ENCODE measurements at regions not wholly inside any gene's neighbourhood (a gene's known extent, or its start where the extent isn't known, plus 50 kb on each side); places are given as distances from the start of the nearest gene placed in this dataset.
A peak's percentile ranks its signal among the peaks of the same experiment; 100 is the strongest.

- H3K9me3 ChIP-seq: no peaks in the 10 kb centered on the region
- no peak overlapping the region for H3K27ac ChIP-seq
- TF ChIP-seq CTCF (IDR thresholded peaks at IDR 0.05) (no peak), POLR2A (IDR thresholded peaks at IDR 0.05) (no peak)
- DNase-seq: peak; percentile 30
- H3K4me3 ChIP-seq: no peak overlapping the region
- WGBS, 2 donors: 26 to 56% methylated on average over 15 of the region's 15 CpGs
- no peaks in the 10 kb centered on the region for H3K4me1 ChIP-seq
- no peaks in the 10 kb centered on the region for H3K27me3 ChIP-seq
- no peaks in the 10 kb centered on the region for H3K36me3 ChIP-seq (ENCODE audit: low read depth, missing control alignments)
- intact Hi-C loops (cut with DNase I; ENCODE audit: low total_unique reads): no loop called here
These were observed 112.0 kb upstream of the TBL1X start for GRCh38 chrX:9352694-9353411.

DNA sequence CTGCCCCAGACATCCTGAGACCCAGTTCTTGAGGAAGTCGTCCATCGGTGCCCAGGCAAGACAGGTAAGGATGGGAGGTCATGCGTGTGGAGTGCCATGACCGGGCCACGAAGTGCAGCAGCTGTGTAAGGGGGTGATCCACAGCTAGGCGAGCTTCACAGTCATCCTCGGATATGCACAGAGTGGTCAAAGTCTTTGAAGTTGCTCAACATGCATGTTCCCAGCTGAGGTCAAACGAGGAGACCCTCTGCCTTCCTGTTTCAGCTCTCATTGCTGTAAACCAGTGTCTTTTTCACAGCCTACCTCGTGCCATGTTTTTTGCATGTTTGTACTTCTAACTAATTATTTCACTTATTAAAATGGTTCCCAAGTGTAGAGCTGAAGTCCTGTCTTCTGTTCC lies 109.9 kb upstream of the TBL1X start:
- WGBS, 2 donors: 93 to 95% methylated on average over 2 to 9 of the region's 9 CpGs
- TF ChIP-seq CTCF (IDR thresholded peaks at IDR 0.05) (no peak), POLR2A (IDR thresholded peaks at IDR 0.05) (no peak)
- Histone ChIP-seq H3K4me3 (no peak overlapping the region), H3K27ac (no peak overlapping the region), H3K4me1 (no peaks in the 10 kb centered on the region), H3K27me3 (no peaks in the 10 kb centered on the region), H3K36me3 (ENCODE audit: low read depth, missing control alignments) (no peaks in the 10 kb centered on the region), H3K9me3 (no peaks in the 10 kb centered on the region)
- intact Hi-C loops (cut with DNase I; ENCODE audit: low total_unique reads): no loop called here
- no peak for DNase-seq

- DNase-seq: no peak
- 79 to 82% methylated on average over 9 of the region's 9 CpGs for WGBS, 2 donors
- intact Hi-C loops (cut with DNase I; ENCODE audit: low total_unique reads): no loop called here
- H3K36me3 ChIP-seq (ENCODE audit: low read depth, missing control alignments): no peaks in the 10 kb centered on the region
- no peaks in the 10 kb centered on the region for H3K27me3 ChIP-seq
- no peak overlapping the region for H3K4me3 ChIP-seq
- H3K4me1 ChIP-seq: no peaks in the 10 kb centered on the region
- H3K27ac ChIP-seq: no peak overlapping the region
- TF ChIP-seq POLR2A (IDR thresholded peaks at IDR 0.05) (no peak), CTCF (IDR thresholded peaks at IDR 0.05) (no peak)
- H3K9me3 ChIP-seq: no peaks in the 10 kb centered on the region
These were observed 109.1 kb upstream of the TBL1X start for GRCh38 chrX:9355739-9356138.

DNA sequence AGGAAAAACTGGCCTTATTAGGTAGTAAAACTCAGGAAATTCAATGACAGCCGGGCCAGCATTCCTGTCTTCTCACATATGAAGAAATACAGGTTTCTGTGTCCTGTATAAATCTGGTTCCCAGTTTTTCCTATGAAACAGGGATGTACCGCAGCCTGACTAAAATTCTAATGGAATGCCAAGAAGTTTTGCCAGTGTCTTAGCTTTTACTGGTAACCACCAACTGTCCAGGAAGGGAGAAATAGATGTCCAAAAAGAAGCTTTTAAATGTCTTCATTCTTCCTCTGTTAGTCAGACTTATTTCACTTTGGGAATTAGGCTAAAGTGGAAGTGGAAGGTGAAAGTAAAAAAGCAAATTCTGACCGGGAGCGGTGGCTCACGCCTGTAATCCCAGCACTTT lies 108.0 kb upstream of the TBL1X start:
- TF ChIP-seq CTCF (IDR thresholded peaks at IDR 0.05) (no peak), POLR2A (IDR thresholded peaks at IDR 0.05) (no peak)
- no peak for DNase-seq
- Histone ChIP-seq H3K9me3 (no peaks in the 10 kb centered on the region), H3K36me3 (ENCODE audit: low read depth, missing control alignments) (no peaks in the 10 kb centered on the region), H3K4me1 (no peaks in the 10 kb centered on the region), H3K27me3 (no peaks in the 10 kb centered on the region), H3K4me3 (no peak overlapping the region), H3K27ac (no peak overlapping the region)
- 79 to 100% methylated on average over 5 of the region's 5 CpGs for WGBS, 2 donors
- intact Hi-C loops (cut with DNase I; ENCODE audit: low total_unique reads): no loop called here

- intact Hi-C loops (cut with DNase I; ENCODE audit: low total_unique reads): no loop called here
- no peaks in the 10 kb centered on the region for H3K4me1 ChIP-seq
- no peaks in the 10 kb centered on the region for H3K9me3 ChIP-seq
- no peak overlapping the region for H3K4me3 ChIP-seq
- H3K27me3 ChIP-seq: no peaks in the 10 kb centered on the region
- no peak overlapping the region for H3K27ac ChIP-seq
- no peaks in the 10 kb centered on the region for H3K36me3 ChIP-seq (ENCODE audit: low read depth, missing control alignments)
- TF ChIP-seq POLR2A (IDR thresholded peaks at IDR 0.05) (no peak), CTCF (IDR thresholded peaks at IDR 0.05) (no peak)
- no peak for DNase-seq
- WGBS, 2 donors: 85 to 94% methylated on average over 7 of the region's 7 CpGs
These were observed 107.2 kb upstream of the TBL1X start for GRCh38 chrX:9357518-9358114.
